ENCODE measurements at regions not wholly inside any gene's neighbourhood (a gene's known extent, or its start where the extent isn't known, plus 50 kb on each side); places are given as distances from the start of the nearest gene placed in this dataset.

- Histone ChIP-seq H3K4me1 (ENCODE audit: low read depth) (no peaks in the 10 kb centered on the region), H3K4me3 (no peak overlapping the region), H3K9me3 (no peaks in the 10 kb centered on the region), H3K36me3 (ENCODE audit: low read depth) (no peaks in the 10 kb centered on the region)
- ATAC-seq = no peak
- no peak for DNase-seq
- intact Hi-C loops (cut with DNase I, micrococcal nuclease) = no loop called here
- TF ChIP-seq CTCF (IDR thresholded peaks at IDR 0.05) = no peak
These were observed 239.4 kb downstream of the DOK5 start for GRCh38 chr20:54714817-54715216.

DNA sequence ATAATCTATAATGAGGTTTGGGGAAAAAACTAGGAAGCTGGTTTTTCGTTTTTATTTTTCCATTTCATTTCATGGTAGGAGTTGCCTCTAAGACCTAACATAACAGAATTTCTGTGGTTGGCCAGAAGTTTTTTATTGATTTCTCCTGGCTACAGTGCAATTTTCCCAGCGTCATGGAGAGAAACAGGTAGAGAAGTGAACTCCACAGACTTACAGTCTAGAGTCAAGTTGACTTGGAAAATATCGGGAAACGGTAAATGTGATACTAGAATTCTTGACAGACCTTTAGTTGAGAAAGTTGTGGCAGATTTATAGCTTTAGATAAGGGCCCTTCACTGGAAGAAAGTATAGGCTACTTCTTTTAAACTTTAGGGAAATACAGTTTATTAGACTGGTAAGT, 238.3 kb downstream of the DOK5 start:
- no peaks in the 10 kb centered on the region for H3K4me1 ChIP-seq (ENCODE audit: low read depth)
- intact Hi-C loops (cut with DNase I, micrococcal nuclease) = no loop called here
- no peaks in the 10 kb centered on the region for H3K36me3 ChIP-seq (ENCODE audit: low read depth)
- DNase-seq = no peak
- no peak for TF ChIP-seq CTCF (IDR thresholded peaks at IDR 0.05)
- ATAC-seq = no peak
- H3K9me3 ChIP-seq = no peaks in the 10 kb centered on the region
- no peak overlapping the region for H3K4me3 ChIP-seq

DNA sequence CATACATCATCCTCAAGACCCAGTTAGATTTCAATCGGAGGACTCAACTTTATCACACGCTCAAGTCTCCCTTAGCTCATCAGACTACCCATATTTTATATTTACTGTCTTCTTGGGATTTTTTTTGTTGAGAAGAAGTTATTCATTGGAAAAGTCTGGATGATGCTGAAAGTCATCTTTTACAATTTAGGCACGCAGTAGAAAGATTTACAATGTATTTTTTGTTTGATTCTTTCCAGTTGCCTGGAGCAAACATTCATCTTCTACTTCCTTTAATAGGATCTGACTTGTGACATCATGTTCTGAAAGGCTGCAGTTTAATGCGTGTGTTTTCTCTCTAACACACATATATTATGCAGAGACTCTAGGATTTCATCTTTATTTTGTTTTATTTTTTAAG, 235.7 kb downstream of the DOK5 start:
- Histone ChIP-seq H3K4me1 (ENCODE audit: low read depth) (no peaks in the 10 kb centered on the region), H3K9me3 (no peaks in the 10 kb centered on the region), H3K36me3 (ENCODE audit: low read depth) (no peaks in the 10 kb centered on the region), H3K4me3 (no peak overlapping the region)
- no peak for DNase-seq
- intact Hi-C loops (cut with DNase I, micrococcal nuclease) = no loop called here
- TF ChIP-seq CTCF (IDR thresholded peaks at IDR 0.05) = no peak
- no peak for ATAC-seq

- ATAC-seq (no peak), DNase-seq (no peak)
- Histone ChIP-seq H3K36me3 (ENCODE audit: low read depth) (no peaks in the 10 kb centered on the region), H3K4me1 (ENCODE audit: low read depth) (no peaks in the 10 kb centered on the region), H3K4me3 (no peak overlapping the region), H3K9me3 (no peaks in the 10 kb centered on the region)
- TF ChIP-seq CTCF (IDR thresholded peaks at IDR 0.05) = no peak
- intact Hi-C loops (cut with DNase I, micrococcal nuclease) = no loop called here
These were observed 234.9 kb downstream of the DOK5 start for GRCh38 chr20:54710341-54710740.

DNA sequence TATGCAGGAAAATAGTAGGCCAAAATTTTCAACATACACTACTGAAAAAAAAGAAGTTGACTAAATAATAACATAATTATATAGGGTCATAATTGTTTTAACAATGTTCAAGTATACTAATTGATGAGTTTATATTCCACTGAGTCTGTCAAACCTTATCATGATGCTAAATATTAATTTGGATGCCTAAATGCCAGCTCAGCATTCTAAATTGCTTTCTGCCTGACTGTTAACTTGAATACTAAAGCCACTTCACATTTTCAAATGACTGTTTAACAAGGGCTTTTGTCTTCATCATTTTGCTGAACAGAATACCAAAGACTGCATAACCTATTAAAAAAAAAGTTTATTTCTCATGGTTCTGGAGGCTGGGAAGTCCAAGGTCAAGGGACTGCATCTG, 232.8 kb downstream of the DOK5 start:
- H3K4me3 ChIP-seq = no peak overlapping the region
- no peaks in the 10 kb centered on the region for H3K9me3 ChIP-seq
- H3K36me3 ChIP-seq (ENCODE audit: low read depth) = no peaks in the 10 kb centered on the region
- no peaks in the 10 kb centered on the region for H3K4me1 ChIP-seq (ENCODE audit: low read depth)
- no peak for DNase-seq
- intact Hi-C loops (cut with DNase I, micrococcal nuclease) = no loop called here
- no peak for TF ChIP-seq CTCF (IDR thresholded peaks at IDR 0.05)
- no peak for ATAC-seq

DNA sequence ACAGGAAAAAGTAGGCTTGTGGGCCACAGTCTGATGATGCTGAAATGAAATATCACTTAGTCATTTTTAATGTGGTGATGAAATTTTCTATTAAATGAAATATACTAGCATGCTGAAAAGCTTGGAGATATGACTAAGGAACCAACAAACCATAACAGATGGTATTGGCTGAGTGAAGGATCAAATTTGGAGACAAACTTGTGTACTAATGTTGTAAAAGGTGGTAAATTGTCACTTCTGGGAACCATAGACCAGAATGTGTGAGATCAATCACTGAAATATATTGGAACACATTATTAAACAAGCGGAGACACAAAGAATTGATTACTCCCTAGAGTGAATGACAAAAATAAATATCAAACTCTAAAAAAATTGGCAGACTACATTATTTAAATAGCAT, 232.4 kb downstream of the DOK5 start:
- no peak for TF ChIP-seq CTCF (IDR thresholded peaks at IDR 0.05)
- Histone ChIP-seq H3K4me3 (no peak overlapping the region), H3K4me1 (ENCODE audit: low read depth) (no peaks in the 10 kb centered on the region), H3K36me3 (ENCODE audit: low read depth) (no peaks in the 10 kb centered on the region), H3K9me3 (no peaks in the 10 kb centered on the region)
- no peak for ATAC-seq
- no peak for DNase-seq
- intact Hi-C loops (cut with DNase I, micrococcal nuclease) = no loop called here

Data from mucosa of descending colon (tissue), 3 donors.